ENCODE measurements at regions not wholly inside any gene's neighbourhood (a gene's known extent, or its start where the extent isn't known, plus 50 kb on each side); places are given as distances from the start of the nearest gene placed in this dataset.

- no peak for TF ChIP-seq CTCF (IDR thresholded peaks at IDR 0.05; ENCODE audit: extremely low read depth in 1 of 2, insufficient read depth in 1 of 2, low read depth in 1 of 2, low read length in 2 of 2)
- TF ChIP-seq EZH2 (IDR thresholded peaks at IDR 0.05; ENCODE audit: borderline replicate concordance, low read depth, low read length, severe bottlenecking): no peak
- no peak for TF ChIP-seq MAX (IDR thresholded peaks at IDR 0.05; ENCODE audit: insufficient read depth, insufficient read length)
- no peak for TF ChIP-seq POLR2A (IDR thresholded peaks at IDR 0.05; ENCODE audit: low read depth, low read length)
These were observed 473.0 kb upstream of the KLF6 start for GRCh38 chr10:4257939-4258465.
